Activated naive CD4-positive, alpha-beta T cell treated with anti-CD3 and anti-CD28 coated beads, Interleukin-2, amount 10 ng/mL, durations not matched to agents 7 days and 5 days (primary cell): ENCODE measurements at regions not wholly inside any gene's neighbourhood (a gene's known extent, or its start where the extent isn't known, plus 50 kb on each side); places are given as distances from the start of the nearest gene placed in this dataset.

Experiments used
- CTCF ChIA-PET: fragments of 350-600 bp; sonication (Branson Sonifier 250); formaldehyde crosslinking; loops from one replicate; lab custom pipeline; 2021; ENCODE audit warnings: antibody characterized with exemption; lab: Charles Lee
- DNase-seq: peaks from one replicate; pipeline ENCODE4 v3.0.0-alpha.2; 2020
- H3K27ac Mint-ChIP-seq: one replicate; pipeline ENCODE4 v1.8.0; 2021; ENCODE audit warnings: mild to moderate bottlenecking, moderate library complexity, mixed read lengths
- H3K27me3 Mint-ChIP-seq: one replicate; pipeline ENCODE4 v1.8.0; 2021; ENCODE audit warnings: mild to moderate bottlenecking, mixed read lengths
- H3K36me3 Mint-ChIP-seq: one replicate; pipeline ENCODE4 v1.8.0; 2021; ENCODE audit warnings: mixed read lengths
- H3K4me1 Mint-ChIP-seq: one replicate; pipeline ENCODE4 v1.8.0; 2021; ENCODE audit warnings: mixed read lengths
- H3K4me3 Mint-ChIP-seq: one replicate; pipeline ENCODE4 v1.8.0; 2021; ENCODE audit warnings: mild to moderate bottlenecking, moderate library complexity, mixed read lengths
- H3K9me3 Mint-ChIP-seq: one replicate; pipeline ENCODE4 v1.8.0; 2021; ENCODE audit warnings: mixed read lengths

GRCh38 chr6:95660544-95660943 is 83.2 kb downstream of the MANEA start:
- H3K9me3 Mint-ChIP-seq: no peaks in the 10 kb centered on the region
- no peaks in the 10 kb centered on the region for H3K36me3 Mint-ChIP-seq
- no peak overlapping the region for H3K4me3 Mint-ChIP-seq
- CTCF ChIA-PET: no interaction called here
- H3K4me1 Mint-ChIP-seq: no peaks in the 10 kb centered on the region
- H3K27me3 Mint-ChIP-seq: no peaks in the 10 kb centered on the region
- DNase-seq: no peak
- H3K27ac Mint-ChIP-seq: no peak overlapping the region

DNA sequence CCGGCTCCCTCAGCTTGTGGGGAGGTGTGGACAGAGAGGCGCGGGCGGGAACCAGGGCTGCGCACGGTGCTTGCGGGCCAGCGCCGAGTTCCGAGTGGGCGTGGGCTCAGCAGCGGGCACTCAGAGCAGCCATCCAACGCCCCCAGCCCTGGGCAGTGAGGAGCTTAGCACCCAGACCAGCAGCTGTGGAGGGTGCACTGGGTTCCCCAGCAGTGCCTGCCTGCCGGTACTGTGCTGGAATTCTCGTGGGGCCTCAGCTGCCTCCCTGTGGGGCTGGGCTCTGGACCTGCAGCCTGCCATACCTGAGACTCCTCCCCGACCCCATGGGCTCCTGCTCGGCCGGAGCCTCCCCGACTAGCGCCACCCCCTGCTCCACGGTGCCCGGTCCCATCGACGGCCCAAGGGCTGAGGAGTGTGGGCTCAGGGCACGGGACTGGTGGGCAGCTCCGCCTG is 92.7 kb downstream of the MANEA start:
- Mint-ChIP-seq H3K4me3 (no peak overlapping the region), H3K27ac (no peak overlapping the region), H3K9me3 (no peaks in the 10 kb centered on the region), H3K4me1 (no peaks in the 10 kb centered on the region), H3K36me3 (no peaks in the 10 kb centered on the region), H3K27me3 (no peaks in the 10 kb centered on the region)
- CTCF ChIA-PET: no interaction called here
- DNase-seq: no peak

DNA sequence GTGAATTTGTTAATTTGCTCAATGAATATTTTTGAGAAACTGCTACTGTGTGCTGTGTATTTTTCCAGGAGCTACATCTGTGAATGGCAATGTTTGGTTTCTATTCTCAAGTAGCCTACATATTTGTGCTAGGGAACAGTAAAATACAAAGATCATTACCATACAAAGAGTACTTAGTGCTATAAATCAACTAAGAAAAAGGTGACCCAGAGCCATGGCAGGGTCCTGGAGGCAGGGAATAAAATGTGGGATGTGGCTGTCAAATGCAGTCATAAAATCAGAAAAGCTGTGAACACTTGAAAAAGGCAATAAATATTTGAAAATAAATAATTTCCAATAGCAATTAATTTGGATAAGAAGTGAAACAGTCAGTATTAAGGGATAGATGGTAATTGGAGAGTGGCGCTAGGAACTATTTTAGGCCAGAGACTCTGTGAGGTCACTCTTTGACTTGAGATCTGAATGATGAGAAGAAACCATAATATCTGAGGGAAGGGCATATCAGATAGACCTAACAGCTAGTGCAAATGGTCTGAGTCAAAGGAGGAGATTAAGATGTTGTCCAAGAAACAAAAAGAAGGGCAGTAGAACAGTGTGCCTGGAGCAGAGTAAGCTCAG is 98.8 kb downstream of the MANEA start:
- no peaks in the 10 kb centered on the region for H3K4me1 Mint-ChIP-seq
- H3K4me3 Mint-ChIP-seq: no peak overlapping the region
- DNase-seq: no peak
- CTCF ChIA-PET: no interaction called here
- H3K9me3 Mint-ChIP-seq: no peaks in the 10 kb centered on the region
- H3K27me3 Mint-ChIP-seq: no peaks in the 10 kb centered on the region
- no peak overlapping the region for H3K27ac Mint-ChIP-seq
- no peaks in the 10 kb centered on the region for H3K36me3 Mint-ChIP-seq

DNA sequence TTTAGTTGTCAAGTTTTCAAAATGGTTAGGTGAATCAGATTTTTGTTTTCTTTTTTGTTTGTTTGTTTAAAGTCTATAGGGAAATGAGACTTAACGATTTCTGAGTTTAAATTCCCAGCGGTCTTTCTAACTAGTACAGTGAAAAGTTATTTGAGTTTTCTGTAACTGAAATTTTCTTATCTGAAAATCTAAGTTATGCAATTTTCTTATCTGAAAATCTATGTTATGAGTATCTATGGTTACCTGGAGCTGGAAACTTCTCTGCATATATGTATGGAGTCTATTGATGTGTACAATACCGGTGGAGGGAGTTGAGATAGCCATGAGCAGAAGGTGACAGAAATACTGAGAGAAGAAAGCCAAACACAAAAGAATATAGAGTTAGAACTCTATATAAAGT is 102.6 kb downstream of the MANEA start:
- H3K9me3 Mint-ChIP-seq: no peaks in the 10 kb centered on the region
- H3K36me3 Mint-ChIP-seq: no peaks in the 10 kb centered on the region
- no peak for DNase-seq
- H3K4me3 Mint-ChIP-seq: no peak overlapping the region
- no peak overlapping the region for H3K27ac Mint-ChIP-seq
- no peaks in the 10 kb centered on the region for H3K4me1 Mint-ChIP-seq
- no peaks in the 10 kb centered on the region for H3K27me3 Mint-ChIP-seq
- CTCF ChIA-PET: no interaction called here

- Mint-ChIP-seq H3K4me3 (no peak overlapping the region), H3K36me3 (no peaks in the 10 kb centered on the region), H3K9me3 (no peaks in the 10 kb centered on the region), H3K4me1 (no peaks in the 10 kb centered on the region), H3K27ac (no peak overlapping the region), H3K27me3 (no peaks in the 10 kb centered on the region)
- DNase-seq: no peak
- CTCF ChIA-PET: no interaction called here
Observed at GRCh38 chr6:95681736-95682135, 104.4 kb downstream of the MANEA start.

DNA sequence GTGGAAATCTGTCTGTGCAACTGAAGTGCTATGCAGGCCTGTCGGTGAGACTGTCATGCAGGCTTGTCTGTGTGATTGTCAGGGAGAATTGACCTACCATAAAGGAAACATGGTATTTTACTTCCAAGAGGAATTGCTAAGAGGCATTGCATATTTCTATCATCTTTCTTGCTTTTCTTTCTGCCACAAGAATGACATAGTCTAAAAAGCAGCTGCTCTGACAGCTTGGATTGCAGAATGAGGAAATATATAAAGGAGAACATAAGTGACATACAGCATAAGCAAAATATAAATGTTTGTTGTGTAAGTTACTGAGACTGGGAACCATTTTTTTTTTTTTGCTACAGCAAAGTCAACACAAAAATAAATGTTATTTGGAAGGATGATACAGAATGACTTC is 105.1 kb downstream of the MANEA start:
- H3K27me3 Mint-ChIP-seq: no peaks in the 10 kb centered on the region
- H3K4me3 Mint-ChIP-seq: no peak overlapping the region
- no peaks in the 10 kb centered on the region for H3K4me1 Mint-ChIP-seq
- CTCF ChIA-PET: no interaction called here
- no peak overlapping the region for H3K27ac Mint-ChIP-seq
- H3K9me3 Mint-ChIP-seq: no peaks in the 10 kb centered on the region
- no peak for DNase-seq
- no peaks in the 10 kb centered on the region for H3K36me3 Mint-ChIP-seq

GRCh38 chr6:95685822-95686221 is 108.5 kb downstream of the MANEA start:
- CTCF ChIA-PET: no interaction called here
- no peaks in the 10 kb centered on the region for H3K4me1 Mint-ChIP-seq
- H3K36me3 Mint-ChIP-seq: no peaks in the 10 kb centered on the region
- no peak overlapping the region for H3K4me3 Mint-ChIP-seq
- no peak overlapping the region for H3K27ac Mint-ChIP-seq
- DNase-seq: no peak
- H3K9me3 Mint-ChIP-seq: no peaks in the 10 kb centered on the region
- H3K27me3 Mint-ChIP-seq: no peaks in the 10 kb centered on the region

DNA sequence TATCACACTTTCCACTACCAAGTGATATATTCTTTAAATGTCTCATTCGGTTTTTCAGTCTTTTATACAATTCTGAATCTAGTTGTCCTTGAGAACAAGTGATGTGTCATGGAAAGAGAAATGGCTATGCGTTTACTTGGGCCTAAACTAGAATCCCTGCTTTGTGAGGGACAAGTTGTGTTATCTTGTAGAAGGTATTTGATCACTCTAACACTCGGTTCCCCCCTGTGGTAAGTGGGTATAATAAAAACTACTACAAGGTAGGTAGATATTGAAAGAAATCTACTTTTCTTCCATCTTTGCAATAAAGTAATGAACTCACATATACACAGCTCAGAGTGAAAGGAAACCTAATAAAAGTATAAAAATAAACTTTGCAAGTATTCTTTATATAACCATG is 108.9 kb downstream of the MANEA start:
- CTCF ChIA-PET: no interaction called here
- no peak overlapping the region for H3K27ac Mint-ChIP-seq
- no peaks in the 10 kb centered on the region for H3K9me3 Mint-ChIP-seq
- no peak overlapping the region for H3K4me3 Mint-ChIP-seq
- H3K4me1 Mint-ChIP-seq: no peaks in the 10 kb centered on the region
- no peaks in the 10 kb centered on the region for H3K27me3 Mint-ChIP-seq
- H3K36me3 Mint-ChIP-seq: no peaks in the 10 kb centered on the region
- DNase-seq: no peak

GRCh38 chr6:95686895-95687294 is 109.6 kb downstream of the MANEA start:
- CTCF ChIA-PET: no interaction called here
- no peaks in the 10 kb centered on the region for H3K9me3 Mint-ChIP-seq
- H3K4me1 Mint-ChIP-seq: no peaks in the 10 kb centered on the region
- H3K27me3 Mint-ChIP-seq: no peaks in the 10 kb centered on the region
- no peak overlapping the region for H3K27ac Mint-ChIP-seq
- H3K4me3 Mint-ChIP-seq: no peak overlapping the region
- no peaks in the 10 kb centered on the region for H3K36me3 Mint-ChIP-seq
- no peak for DNase-seq

DNA sequence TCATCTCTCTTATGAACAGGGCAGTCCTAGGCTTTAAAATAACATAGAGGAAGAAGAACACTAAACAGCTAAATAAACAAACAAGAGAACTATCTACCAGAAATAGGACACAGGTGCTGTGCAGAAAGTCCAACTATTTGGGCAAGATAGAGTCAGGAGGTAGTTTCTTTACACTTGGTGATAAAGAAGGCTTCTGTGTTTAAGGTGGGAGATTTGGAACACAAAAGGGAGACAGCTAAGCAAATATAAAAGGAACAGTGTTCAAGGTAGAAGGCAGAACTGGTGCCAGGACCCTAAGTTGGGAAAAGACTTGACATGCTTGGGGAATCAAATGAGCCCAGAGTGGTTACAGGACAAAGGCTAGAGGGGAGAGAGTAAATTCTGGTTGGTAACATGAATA is 110.5 kb downstream of the MANEA start:
- H3K27ac Mint-ChIP-seq: no peak overlapping the region
- CTCF ChIA-PET: no interaction called here
- H3K36me3 Mint-ChIP-seq: no peaks in the 10 kb centered on the region
- H3K9me3 Mint-ChIP-seq: no peaks in the 10 kb centered on the region
- no peaks in the 10 kb centered on the region for H3K27me3 Mint-ChIP-seq
- no peaks in the 10 kb centered on the region for H3K4me1 Mint-ChIP-seq
- no peak overlapping the region for H3K4me3 Mint-ChIP-seq
- no peak for DNase-seq

GRCh38 chr6:95690328-95690727 is 113.0 kb downstream of the MANEA start:
- CTCF ChIA-PET: no interaction called here
- H3K36me3 Mint-ChIP-seq: no peaks in the 10 kb centered on the region
- H3K4me3 Mint-ChIP-seq: no peak overlapping the region
- DNase-seq: no peak
- no peaks in the 10 kb centered on the region for H3K4me1 Mint-ChIP-seq
- no peak overlapping the region for H3K27ac Mint-ChIP-seq
- no peaks in the 10 kb centered on the region for H3K27me3 Mint-ChIP-seq
- H3K9me3 Mint-ChIP-seq: no peaks in the 10 kb centered on the region

- H3K27ac Mint-ChIP-seq: no peak overlapping the region
- no peak overlapping the region for H3K4me3 Mint-ChIP-seq
- H3K9me3 Mint-ChIP-seq: no peaks in the 10 kb centered on the region
- no peak for DNase-seq
- CTCF ChIA-PET: no interaction called here
- H3K4me1 Mint-ChIP-seq: no peaks in the 10 kb centered on the region
- no peaks in the 10 kb centered on the region for H3K27me3 Mint-ChIP-seq
- H3K36me3 Mint-ChIP-seq: no peaks in the 10 kb centered on the region
Observed at GRCh38 chr6:95693108-95693507, 115.8 kb downstream of the MANEA start.

GRCh38 chr6:95698271-95698670 is 120.9 kb downstream of the MANEA start:
- Mint-ChIP-seq H3K9me3 (no peaks in the 10 kb centered on the region), H3K27ac (no peak overlapping the region), H3K4me1 (no peaks in the 10 kb centered on the region), H3K36me3 (no peaks in the 10 kb centered on the region), H3K4me3 (no peak overlapping the region), H3K27me3 (peaks cover 4% of the 10 kb centered on the region)
- CTCF ChIA-PET: no interaction called here
- no peak for DNase-seq

- no peak overlapping the region for H3K4me3 Mint-ChIP-seq
- peaks cover 2% of the 10 kb centered on the region for H3K9me3 Mint-ChIP-seq
- H3K4me1 Mint-ChIP-seq: no peaks in the 10 kb centered on the region
- DNase-seq: no peak
- H3K27ac Mint-ChIP-seq: no peak overlapping the region
- CTCF ChIA-PET: no interaction called here
- H3K36me3 Mint-ChIP-seq: no peaks in the 10 kb centered on the region
- H3K27me3 Mint-ChIP-seq: no peaks in the 10 kb centered on the region
Observed at GRCh38 chr6:95723638-95724037, 146.3 kb downstream of the MANEA start.

- CTCF ChIA-PET: no interaction called here
- H3K4me1 Mint-ChIP-seq: no peaks in the 10 kb centered on the region
- no peaks in the 10 kb centered on the region for H3K36me3 Mint-ChIP-seq
- no peaks in the 10 kb centered on the region for H3K9me3 Mint-ChIP-seq
- H3K27ac Mint-ChIP-seq: no peak overlapping the region
- no peak overlapping the region for H3K4me3 Mint-ChIP-seq
- DNase-seq: no peak
- H3K27me3 Mint-ChIP-seq: no peaks in the 10 kb centered on the region
Observed at GRCh38 chr6:95725344-95725743, 148.0 kb downstream of the MANEA start.

DNA sequence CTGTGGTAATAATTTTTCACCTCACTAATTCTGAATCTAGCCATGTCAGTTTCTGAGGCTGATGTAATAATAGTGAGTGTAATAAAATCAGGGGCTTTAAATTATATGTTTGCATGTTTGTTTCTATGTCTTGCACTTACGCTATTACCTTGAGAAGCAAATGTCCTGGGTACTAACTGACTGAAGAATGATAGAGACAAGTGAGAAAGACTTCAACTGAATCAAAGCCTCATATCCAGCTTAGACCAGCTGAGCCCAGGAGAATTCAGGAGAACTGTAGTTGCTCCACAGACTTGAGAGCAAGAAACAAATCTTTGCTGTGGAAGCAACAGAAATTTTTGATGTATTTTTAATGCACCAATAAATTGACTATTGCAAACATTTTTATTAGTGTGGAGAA is 162.8 kb downstream of the MANEA start:
- Mint-ChIP-seq H3K27me3 (no peaks in the 10 kb centered on the region), H3K4me3 (no peak overlapping the region), H3K9me3 (no peaks in the 10 kb centered on the region), H3K36me3 (no peaks in the 10 kb centered on the region), H3K27ac (no peak overlapping the region), H3K4me1 (no peaks in the 10 kb centered on the region)
- no peak for DNase-seq
- CTCF ChIA-PET: no interaction called here
